ENCODE measurements at regions not wholly inside any gene's neighbourhood (a gene's known extent, or its start where the extent isn't known, plus 50 kb on each side); places are given as distances from the start of the nearest gene placed in this dataset.

- TF ChIP-seq, protein P1, sequence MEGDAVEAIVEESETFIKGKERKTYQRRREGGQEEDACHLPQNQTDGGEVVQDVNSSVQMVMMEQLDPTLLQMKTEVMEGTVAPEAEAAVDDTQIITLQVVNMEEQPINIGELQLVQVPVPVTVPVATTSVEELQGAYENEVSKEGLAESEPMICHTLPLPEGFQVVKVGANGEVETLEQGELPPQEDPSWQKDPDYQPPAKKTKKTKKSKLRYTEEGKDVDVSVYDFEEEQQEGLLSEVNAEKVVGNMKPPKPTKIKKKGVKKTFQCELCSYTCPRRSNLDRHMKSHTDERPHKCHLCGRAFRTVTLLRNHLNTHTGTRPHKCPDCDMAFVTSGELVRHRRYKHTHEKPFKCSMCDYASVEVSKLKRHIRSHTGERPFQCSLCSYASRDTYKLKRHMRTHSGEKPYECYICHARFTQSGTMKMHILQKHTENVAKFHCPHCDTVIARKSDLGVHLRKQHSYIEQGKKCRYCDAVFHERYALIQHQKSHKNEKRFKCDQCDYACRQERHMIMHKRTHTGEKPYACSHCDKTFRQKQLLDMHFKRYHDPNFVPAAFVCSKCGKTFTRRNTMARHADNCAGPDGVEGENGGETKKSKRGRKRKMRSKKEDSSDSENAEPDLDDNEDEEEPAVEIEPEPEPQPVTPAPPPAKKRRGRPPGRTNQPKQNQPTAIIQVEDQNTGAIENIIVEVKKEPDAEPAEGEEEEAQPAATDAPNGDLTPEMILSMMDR (IDR thresholded peaks at IDR 0.05; ENCODE audit: insufficient read depth, low read length), result no peak
- no peak overlapping the region for H3K4me3 ChIP-seq (ENCODE audit: low read depth, low read length)
- DNase-seq (ENCODE audit: low read depth), result peak; percentile 87
These were observed 574.8 kb upstream of the DIPK2B start for GRCh38 chrX:45775468-45775867.

DNA sequence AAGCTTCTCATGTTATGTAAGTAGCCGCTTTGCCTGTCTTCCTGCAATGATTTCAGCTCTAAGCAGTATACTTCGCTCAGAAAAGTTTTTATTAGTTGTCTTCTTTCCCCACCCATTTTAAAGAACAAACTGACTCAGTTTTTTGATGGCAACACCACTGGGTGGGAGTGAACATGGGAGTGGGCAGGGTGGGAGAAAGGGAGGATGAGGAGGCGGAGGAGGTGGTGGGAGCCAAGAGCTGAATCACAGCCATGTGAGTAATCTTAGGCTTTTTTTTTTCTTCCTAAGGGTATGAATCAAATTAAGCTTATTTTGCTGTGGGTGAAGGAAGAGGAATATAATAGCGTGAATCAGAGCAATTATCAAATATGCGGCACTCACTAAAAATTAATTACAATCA, 574.3 kb upstream of the DIPK2B start:
- TF ChIP-seq, protein P1 (IDR thresholded peaks at IDR 0.05; ENCODE audit: insufficient read depth, low read length), result no peak
- H3K4me3 ChIP-seq (ENCODE audit: low read depth, low read length), result peak overlapping the region; percentile 25
- DNase-seq (ENCODE audit: low read depth), result peak; percentile 85

DNA sequence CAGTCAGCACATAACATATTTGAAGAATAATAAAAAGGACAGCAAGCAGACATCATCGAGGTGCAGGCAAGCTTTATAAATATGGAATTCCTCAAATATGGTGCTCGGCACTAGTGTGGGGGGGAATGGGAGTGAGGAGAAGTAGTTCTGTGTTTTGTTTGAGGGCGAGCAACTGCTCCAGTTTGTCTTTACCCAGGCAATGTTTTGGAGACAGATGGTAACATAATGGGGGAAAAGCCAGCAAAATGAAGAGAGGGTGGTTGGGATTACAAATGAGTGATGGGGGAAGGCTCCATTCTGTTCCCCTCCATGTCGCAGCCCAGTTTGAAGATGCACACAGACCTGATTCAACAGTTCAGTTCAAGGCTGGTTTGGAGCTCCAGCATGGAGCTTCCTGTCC, 572.9 kb upstream of the DIPK2B start:
- no peak overlapping the region for H3K4me3 ChIP-seq (ENCODE audit: low read depth, low read length)
- TF ChIP-seq, protein P1 (IDR thresholded peaks at IDR 0.05; ENCODE audit: insufficient read depth, low read length), result no peak
- no peak for DNase-seq (ENCODE audit: low read depth)

DNA sequence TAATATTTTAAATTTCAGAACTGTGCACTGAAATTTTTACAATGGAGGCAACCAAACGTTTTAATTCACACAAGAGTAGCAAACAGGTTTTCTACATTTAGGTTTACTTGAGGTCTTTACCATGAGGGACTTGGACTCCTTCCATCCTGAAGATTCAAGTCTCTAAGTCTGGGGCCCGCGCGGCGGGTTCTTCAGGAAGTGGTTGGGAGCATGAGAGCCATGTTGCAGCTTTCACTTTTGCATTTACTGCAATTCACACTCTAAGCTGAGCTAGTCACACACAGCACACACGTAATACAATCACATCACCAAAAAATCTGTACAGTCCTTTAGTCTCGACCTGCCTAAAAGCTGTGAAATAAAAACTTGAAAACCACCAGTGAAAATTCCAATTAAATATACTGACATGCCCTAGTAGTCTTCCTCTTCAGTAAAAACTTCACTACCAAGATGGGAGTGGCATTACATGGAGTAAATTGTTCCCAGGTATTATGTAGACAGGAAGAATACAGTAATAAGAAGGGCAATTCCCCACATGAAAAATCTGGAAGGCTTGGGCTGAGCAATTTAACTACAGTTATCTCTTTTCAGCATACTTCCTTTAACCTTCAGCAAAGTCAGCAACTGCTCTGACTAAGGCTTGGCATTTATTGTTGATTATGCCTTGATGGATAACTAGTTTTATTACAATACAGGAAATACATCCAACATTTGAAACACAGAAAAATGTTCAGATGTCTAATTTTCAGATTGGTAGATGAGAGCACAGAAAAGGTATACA, 571.1 kb upstream of the DIPK2B start:
- peak overlapping the region; percentile 67 for H3K4me3 ChIP-seq (ENCODE audit: low read depth, low read length)
- peak; percentile 63 for DNase-seq (ENCODE audit: low read depth)

GRCh38 chrX:45771114-45771513, 570.4 kb upstream of the DIPK2B start:
- TF ChIP-seq, protein P1 (IDR thresholded peaks at IDR 0.05; ENCODE audit: insufficient read depth, low read length), result no peak
- peak overlapping the region; percentile 67 for H3K4me3 ChIP-seq (ENCODE audit: low read depth, low read length)
- peak; percentile 90 for DNase-seq (ENCODE audit: low read depth)

More for the DNA sequence above, 571.1 kb upstream of the DIPK2B start:
- TF ChIP-seq, protein P1 (IDR thresholded peaks at IDR 0.05; ENCODE audit: insufficient read depth, low read length), result no peak

- TF ChIP-seq, protein P1 (IDR thresholded peaks at IDR 0.05; ENCODE audit: insufficient read depth, low read length), result no peak
- DNase-seq (ENCODE audit: low read depth), result peak; percentile 94
- peak overlapping the region; percentile 67 for H3K4me3 ChIP-seq (ENCODE audit: low read depth, low read length)
These were observed 569.3 kb upstream of the DIPK2B start for GRCh38 chrX:45769761-45770582.
